GM06990 (cell line): ENCODE measurements at regions not wholly inside any gene's neighbourhood (a gene's known extent, or its start where the extent isn't known, plus 50 kb on each side); places are given as distances from the start of the nearest gene placed in this dataset.

Experiments
- DNase-seq: peaks from one replicate; pipeline ENCODE4 v3.0.0-alpha.2; 2011; ENCODE audit not compliant: insufficient read length; ENCODE audit errors: extremely low read depth
- H3K27me3 ChIP-seq: replicated peaks from 2 replicates; pipeline ENCODE4 v1.6.0; 2011; ENCODE audit warnings: low read length; ENCODE audit not compliant: control insufficient read depth, insufficient read depth
- H3K36me3 ChIP-seq: 2 replicates; pipeline ENCODE4 v1.5.1; 2011; ENCODE audit warnings: low read length; ENCODE audit not compliant: control insufficient read depth, insufficient read depth
- H3K4me3 ChIP-seq: replicated peaks from 2 replicates; pipeline ENCODE4 v1.5.1; 2011; ENCODE audit warnings: low read depth, mild to moderate bottlenecking, control low read depth, low read length
- CTCF ChIP-seq: IDR thresholded peaks from 2 replicates; pipeline ENCODE4 v1.5.1; 2011; ENCODE audit warnings: low read length, control low read depth, mild to moderate bottlenecking, inconsistent platforms; ENCODE audit not compliant: insufficient read depth, poor library complexity, severe bottlenecking

- TF ChIP-seq CTCF, result no peak
- no peak for DNase-seq
- Histone ChIP-seq H3K4me3 (no peak overlapping the region), H3K27me3 (no peaks in the 10 kb centered on the region), H3K36me3 (no peaks in the 10 kb centered on the region)
Measured at GRCh38 chr16:62929593-62929992, 893.4 kb upstream of the CDH8 start.

GRCh38 chr16:62927122-62927521 is 890.9 kb upstream of the CDH8 start:
- no peak overlapping the region for H3K4me3 ChIP-seq
- no peaks in the 10 kb centered on the region for H3K27me3 ChIP-seq
- DNase-seq, result no peak
- H3K36me3 ChIP-seq, result no peaks in the 10 kb centered on the region
- no peak for TF ChIP-seq CTCF

- H3K4me3 ChIP-seq, result no peak overlapping the region
- no peaks in the 10 kb centered on the region for H3K36me3 ChIP-seq
- TF ChIP-seq CTCF, result no peak
- DNase-seq, result no peak
- H3K27me3 ChIP-seq, result no peaks in the 10 kb centered on the region
Measured at GRCh38 chr16:62926121-62926801, 890.0 kb upstream of the CDH8 start.

DNA sequence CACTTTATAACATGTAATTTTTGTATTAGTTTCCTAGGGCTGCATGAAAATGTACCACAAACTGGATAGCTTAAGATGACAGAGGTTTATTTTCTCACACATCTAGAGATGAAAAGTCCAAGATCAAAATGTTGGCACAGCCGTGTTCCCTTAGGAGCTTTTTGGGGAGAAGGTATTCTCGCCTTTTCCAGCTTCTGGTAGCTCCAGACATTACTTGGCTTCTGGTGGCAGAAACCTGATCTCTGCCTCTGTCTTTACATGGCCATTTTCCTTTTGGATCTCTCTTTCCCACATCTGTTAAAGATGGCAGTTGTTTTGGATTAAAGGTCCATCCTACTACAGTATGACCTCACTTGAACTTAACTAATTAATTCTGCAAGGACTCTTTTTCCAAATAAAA is 885.7 kb upstream of the CDH8 start:
- no peak for DNase-seq
- Histone ChIP-seq H3K36me3 (no peaks in the 10 kb centered on the region), H3K27me3 (no peaks in the 10 kb centered on the region), H3K4me3 (no peak overlapping the region)
- no peak for TF ChIP-seq CTCF

DNA sequence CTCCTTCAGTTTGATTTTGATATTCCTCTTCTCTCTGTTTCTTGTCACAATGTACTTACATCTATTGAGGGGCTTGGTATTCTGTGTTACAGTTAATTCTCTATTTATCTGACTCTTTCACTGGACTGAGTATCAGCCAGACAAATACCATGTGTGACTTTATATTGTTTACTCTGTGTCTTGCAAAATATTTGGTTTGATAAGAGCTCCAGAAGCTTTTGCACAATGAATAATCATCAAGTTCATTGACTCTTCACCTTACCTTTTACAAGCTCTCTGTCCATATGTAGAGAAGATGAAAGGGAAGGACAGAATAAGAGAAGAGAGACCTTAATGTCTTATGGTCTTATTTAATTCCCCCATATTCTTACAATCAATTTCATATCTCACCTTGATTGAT is 877.7 kb upstream of the CDH8 start:
- TF ChIP-seq CTCF, result no peak
- no peak for DNase-seq
- H3K4me3 ChIP-seq, result no peak overlapping the region
- H3K36me3 ChIP-seq, result no peaks in the 10 kb centered on the region
- no peaks in the 10 kb centered on the region for H3K27me3 ChIP-seq

DNA sequence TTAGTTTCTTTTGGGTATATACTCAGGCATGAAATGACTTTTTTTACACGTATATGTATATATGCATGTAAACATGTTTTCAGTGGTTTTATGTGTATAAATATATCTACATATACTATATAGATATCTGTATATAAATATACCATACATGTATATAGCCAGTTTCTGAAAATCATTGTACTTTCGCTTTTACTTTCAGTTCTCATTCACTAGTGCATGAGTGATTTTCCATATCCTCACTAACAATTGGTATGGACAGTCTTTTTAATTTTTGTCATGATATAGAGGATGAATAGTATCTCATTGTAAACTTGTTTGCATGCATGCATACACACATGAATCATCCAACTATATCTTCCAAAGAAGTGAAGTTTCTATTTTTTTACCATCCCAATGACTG is 877.1 kb upstream of the CDH8 start:
- H3K4me3 ChIP-seq, result no peak overlapping the region
- H3K36me3 ChIP-seq, result no peaks in the 10 kb centered on the region
- DNase-seq, result no peak
- no peak for TF ChIP-seq CTCF
- H3K27me3 ChIP-seq, result no peaks in the 10 kb centered on the region
